ENCODE measurements at regions not wholly inside any gene's neighbourhood (a gene's known extent, or its start where the extent isn't known, plus 50 kb on each side); places are given as distances from the start of the nearest gene placed in this dataset.
"Not testable (repeated sequence)": the region's sequence is repeated elsewhere in the genome, so short reads cannot be mapped to it uniquely, and the experiment has no call there.

GRCh38 chr2:67164771-67165522, 232.2 kb upstream of the ETAA1 start:
- H3K27ac ChIP-seq = no peak overlapping the region
- no peak for TF ChIP-seq CTCF (IDR thresholded peaks at IDR 0.05)
- no peak for TF ChIP-seq POLR2AphosphoS5 (IDR thresholded peaks at IDR 0.05)
- no peak for TF ChIP-seq EP300 (IDR thresholded peaks at IDR 0.05)
- no peak for TF ChIP-seq POLR2A (IDR thresholded peaks at IDR 0.05)
- no peak overlapping the region for H3K4me3 ChIP-seq
- no peak for DNase-seq (ENCODE audit: low spot score in 2 of 2)
- no peaks in the 10 kb centered on the region for H3K9me3 ChIP-seq
- H3K27me3 ChIP-seq = no peaks in the 10 kb centered on the region
- H3K4me1 ChIP-seq = no peaks in the 10 kb centered on the region
- 66% methylated on average over 4 of the region's 4 CpGs for WGBS
- H3K36me3 ChIP-seq = no peaks in the 10 kb centered on the region

GRCh38 chr2:67165523-67165990, 231.6 kb upstream of the ETAA1 start:
- TF ChIP-seq POLR2A (IDR thresholded peaks at IDR 0.05) (no peak), EP300 (IDR thresholded peaks at IDR 0.05) (no peak), CTCF (IDR thresholded peaks at IDR 0.05) (no peak), POLR2AphosphoS5 (IDR thresholded peaks at IDR 0.05) (no peak)
- Histone ChIP-seq H3K36me3 (no peaks in the 10 kb centered on the region), H3K9me3 (no peaks in the 10 kb centered on the region), H3K4me3 (no peak overlapping the region), H3K27ac (no peak overlapping the region), H3K4me1 (no peaks in the 10 kb centered on the region), H3K27me3 (no peaks in the 10 kb centered on the region)
- no peak for DNase-seq (ENCODE audit: low spot score in 2 of 2)

GRCh38 chr2:67166511-67166910, 230.6 kb upstream of the ETAA1 start:
- not testable (repeated sequence) for H3K4me3 ChIP-seq; DNase-seq (ENCODE audit: low spot score in 2 of 2); H3K36me3 ChIP-seq; H3K27ac ChIP-seq; H3K4me1 ChIP-seq; H3K27me3 ChIP-seq; H3K9me3 ChIP-seq
- 93% methylated on average over 2 of the region's 2 CpGs for WGBS

- H3K9me3 ChIP-seq = no peaks in the 10 kb centered on the region
- H3K4me3 ChIP-seq = no peak overlapping the region
- no peaks in the 10 kb centered on the region for H3K36me3 ChIP-seq
- 76% methylated on average over 6 of the region's 6 CpGs for WGBS
- no peak for DNase-seq (ENCODE audit: low spot score in 2 of 2)
- no peak for TF ChIP-seq EP300 (IDR thresholded peaks at IDR 0.05)
- TF ChIP-seq POLR2AphosphoS5 (IDR thresholded peaks at IDR 0.05) = no peak
- no peak for TF ChIP-seq POLR2A (IDR thresholded peaks at IDR 0.05)
- no peak for TF ChIP-seq CTCF (IDR thresholded peaks at IDR 0.05)
- H3K27me3 ChIP-seq = no peaks in the 10 kb centered on the region
- H3K27ac ChIP-seq = no peak overlapping the region
- no peaks in the 10 kb centered on the region for H3K4me1 ChIP-seq
Measured at GRCh38 chr2:67169417-67170140, 227.6 kb upstream of the ETAA1 start.

- WGBS = 95% methylated on average over 3 of the region's 3 CpGs
- no peak for DNase-seq (ENCODE audit: low spot score in 2 of 2)
- no peak for TF ChIP-seq CTCF (IDR thresholded peaks at IDR 0.05)
- no peak for TF ChIP-seq POLR2A (IDR thresholded peaks at IDR 0.05)
- no peak for TF ChIP-seq POLR2AphosphoS5 (IDR thresholded peaks at IDR 0.05)
- TF ChIP-seq EP300 (IDR thresholded peaks at IDR 0.05) = no peak
- no peaks in the 10 kb centered on the region for H3K27me3 ChIP-seq
- H3K9me3 ChIP-seq = no peaks in the 10 kb centered on the region
- no peak overlapping the region for H3K27ac ChIP-seq
- no peaks in the 10 kb centered on the region for H3K4me1 ChIP-seq
- no peaks in the 10 kb centered on the region for H3K36me3 ChIP-seq
- no peak overlapping the region for H3K4me3 ChIP-seq
Measured at GRCh38 chr2:67179526-67179925, 217.6 kb upstream of the ETAA1 start.
